ENCODE measurements at regions not wholly inside any gene's neighbourhood (a gene's known extent, or its start where the extent isn't known, plus 50 kb on each side); places are given as distances from the start of the nearest gene placed in this dataset.

DNA sequence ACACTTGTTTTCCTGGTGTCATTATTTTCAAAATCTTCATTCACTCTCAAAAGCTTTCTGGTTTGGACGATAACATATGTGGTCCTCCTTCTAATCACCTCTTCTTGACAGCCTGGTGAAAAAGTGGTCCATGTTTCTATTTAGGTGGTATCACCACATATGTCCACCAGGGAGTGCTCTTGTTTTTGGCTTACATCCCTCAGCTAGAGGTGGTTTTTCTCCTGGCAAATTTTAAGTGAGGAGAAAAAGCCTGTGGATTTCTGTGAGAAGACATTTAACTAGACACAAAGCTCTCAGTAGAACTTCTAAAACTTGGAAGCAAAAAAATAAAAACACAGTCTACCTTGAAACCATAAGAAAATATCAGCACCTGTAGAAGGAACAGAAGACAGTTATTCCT, 58.0 kb upstream of the FRMPD4 start:
- TF ChIP-seq CHD2 (IDR thresholded peaks at IDR 0.05; ENCODE audit: low read length, partially characterized antibody): no peak
- no peak for TF ChIP-seq POLR2AphosphoS5 (IDR thresholded peaks at IDR 0.05; ENCODE audit: low read depth, low read length)
- TF ChIP-seq, protein P1, sequence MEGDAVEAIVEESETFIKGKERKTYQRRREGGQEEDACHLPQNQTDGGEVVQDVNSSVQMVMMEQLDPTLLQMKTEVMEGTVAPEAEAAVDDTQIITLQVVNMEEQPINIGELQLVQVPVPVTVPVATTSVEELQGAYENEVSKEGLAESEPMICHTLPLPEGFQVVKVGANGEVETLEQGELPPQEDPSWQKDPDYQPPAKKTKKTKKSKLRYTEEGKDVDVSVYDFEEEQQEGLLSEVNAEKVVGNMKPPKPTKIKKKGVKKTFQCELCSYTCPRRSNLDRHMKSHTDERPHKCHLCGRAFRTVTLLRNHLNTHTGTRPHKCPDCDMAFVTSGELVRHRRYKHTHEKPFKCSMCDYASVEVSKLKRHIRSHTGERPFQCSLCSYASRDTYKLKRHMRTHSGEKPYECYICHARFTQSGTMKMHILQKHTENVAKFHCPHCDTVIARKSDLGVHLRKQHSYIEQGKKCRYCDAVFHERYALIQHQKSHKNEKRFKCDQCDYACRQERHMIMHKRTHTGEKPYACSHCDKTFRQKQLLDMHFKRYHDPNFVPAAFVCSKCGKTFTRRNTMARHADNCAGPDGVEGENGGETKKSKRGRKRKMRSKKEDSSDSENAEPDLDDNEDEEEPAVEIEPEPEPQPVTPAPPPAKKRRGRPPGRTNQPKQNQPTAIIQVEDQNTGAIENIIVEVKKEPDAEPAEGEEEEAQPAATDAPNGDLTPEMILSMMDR (IDR thresholded peaks at IDR 0.05): peak; percentile 67
- TF ChIP-seq TAF1 (IDR thresholded peaks at IDR 0.05; ENCODE audit: borderline replicate concordance, low read depth, low read length): no peak
